ENCODE measurements at regions not wholly inside any gene's neighbourhood (a gene's known extent, or its start where the extent isn't known, plus 50 kb on each side); places are given as distances from the start of the nearest gene placed in this dataset.

DNA sequence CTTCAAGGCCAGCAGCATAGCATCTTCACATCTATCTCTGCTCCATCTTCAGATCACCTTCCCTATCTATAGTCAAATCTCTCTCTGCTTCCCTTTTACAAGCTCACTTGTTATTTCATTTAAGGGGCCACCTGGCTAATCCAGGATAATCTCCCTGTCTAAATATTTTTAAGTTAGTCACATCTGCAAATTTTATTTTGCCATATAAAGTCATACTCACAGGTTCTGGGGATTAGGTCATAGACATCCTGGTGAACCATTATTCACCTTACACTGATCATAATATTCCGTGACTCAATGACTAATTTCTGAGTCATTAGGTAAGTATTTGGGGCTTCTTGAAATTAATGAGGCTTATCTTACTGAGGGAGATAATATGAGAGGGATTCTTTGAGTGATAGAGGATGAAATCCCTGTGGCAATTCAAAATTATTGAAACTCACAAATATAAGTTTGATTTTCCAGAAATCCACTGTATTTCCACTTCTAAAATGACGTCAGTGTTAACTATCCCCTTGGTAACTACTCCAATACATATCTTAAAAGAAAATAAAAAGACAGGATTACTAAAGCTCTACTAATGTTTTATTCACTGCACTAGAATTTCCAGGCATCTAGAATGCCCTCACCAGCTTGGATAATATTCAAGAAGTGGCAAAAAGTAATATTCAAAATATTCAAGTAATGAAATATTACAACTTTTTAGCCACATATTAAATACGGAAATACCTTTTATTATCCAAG lies 93.7 kb upstream of the RBMS3 start:
- no peaks in the 10 kb centered on the region for H3K36me3 ChIP-seq
- H3K27ac ChIP-seq, result peak overlapping the region; percentile 93
- H3K4me3 ChIP-seq, result no peak overlapping the region
- no peaks in the 10 kb centered on the region for H3K27me3 ChIP-seq (replicated peaks)
- H3K9me3 ChIP-seq (replicated peaks), result no peaks in the 10 kb centered on the region
- peaks cover 48% of the 10 kb centered on the region for H3K4me1 ChIP-seq (replicated peaks)
- peak in 1 of 2 experiments; percentile 74 for DNase-seq (ENCODE audit: low read depth in 1 of 2, low spot score in 2 of 2)

DNA sequence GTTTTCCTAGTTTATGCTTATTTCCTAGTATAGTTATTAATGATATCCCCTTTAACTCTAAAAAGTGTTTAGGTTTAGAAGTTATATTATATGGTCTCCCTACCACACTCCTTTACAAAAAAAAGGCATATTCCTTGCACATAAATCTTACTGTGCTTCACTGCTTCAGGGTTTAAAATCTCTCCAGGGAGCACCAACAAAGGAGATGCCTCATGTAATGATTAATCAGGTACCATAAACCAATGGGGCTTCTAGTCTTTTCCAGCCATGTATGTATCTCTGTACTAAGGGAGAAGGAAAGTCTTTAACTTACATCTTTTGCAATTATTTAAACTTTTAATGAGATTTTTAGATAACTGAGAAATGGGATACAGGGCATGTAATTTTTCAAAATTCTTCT lies 91.5 kb upstream of the RBMS3 start:
- no peak overlapping the region for H3K27ac ChIP-seq
- H3K27me3 ChIP-seq (replicated peaks), result no peaks in the 10 kb centered on the region
- no peak for DNase-seq (ENCODE audit: low read depth in 1 of 2, low spot score in 2 of 2)
- no peaks in the 10 kb centered on the region for H3K9me3 ChIP-seq (replicated peaks)
- no peaks in the 10 kb centered on the region for H3K36me3 ChIP-seq
- H3K4me1 ChIP-seq (replicated peaks), result peaks cover 35% of the 10 kb centered on the region
- no peak overlapping the region for H3K4me3 ChIP-seq

DNA sequence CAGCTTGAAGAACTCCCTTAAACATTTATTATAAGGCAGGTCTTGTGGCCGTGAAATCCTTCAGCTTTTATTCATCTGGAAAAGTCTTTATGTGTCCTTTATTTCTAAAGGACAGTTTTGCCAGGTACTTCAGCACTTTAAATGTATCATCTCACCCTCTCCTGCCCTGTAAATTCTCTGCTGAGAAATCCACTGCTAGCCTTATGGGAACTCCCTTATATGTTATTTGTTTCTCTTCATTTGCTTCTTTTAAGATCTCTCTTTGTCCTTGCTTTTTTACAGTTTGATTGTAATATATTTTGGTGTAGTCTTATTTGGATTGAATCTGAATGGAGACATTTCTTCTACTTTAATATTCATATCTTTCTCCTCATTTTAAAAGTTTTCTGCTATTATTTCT lies 86.7 kb upstream of the RBMS3 start:
- Histone ChIP-seq H3K4me1 (replicated peaks) (no peaks in the 10 kb centered on the region), H3K9me3 (replicated peaks) (no peaks in the 10 kb centered on the region), H3K36me3 (no peaks in the 10 kb centered on the region), H3K27me3 (replicated peaks) (no peaks in the 10 kb centered on the region), H3K4me3 (no peak overlapping the region), H3K27ac (no peak overlapping the region)
- no peak for DNase-seq (ENCODE audit: low read depth in 1 of 2, low spot score in 2 of 2)

DNA sequence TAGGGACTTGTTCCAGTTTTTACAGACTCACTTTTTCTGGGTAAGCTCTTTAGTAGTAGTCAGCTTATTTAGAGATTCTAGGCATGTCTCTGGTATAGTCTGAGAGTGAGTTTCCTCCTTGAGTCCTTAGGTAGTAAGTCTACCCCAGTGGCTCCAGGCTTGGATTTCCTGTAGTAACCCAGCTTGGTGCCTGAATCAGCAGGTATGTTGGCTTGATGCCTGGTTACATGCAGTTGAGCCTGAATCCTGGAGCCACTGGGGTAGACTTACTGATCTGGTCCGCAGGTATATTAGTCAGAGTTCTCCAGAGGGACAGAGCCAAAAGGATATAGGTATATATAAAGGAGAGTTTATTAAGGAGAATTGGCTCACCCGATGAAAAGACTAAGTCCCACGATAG lies 85.8 kb upstream of the RBMS3 start:
- no peak overlapping the region for H3K27ac ChIP-seq
- H3K4me1 ChIP-seq (replicated peaks), result no peaks in the 10 kb centered on the region
- H3K9me3 ChIP-seq (replicated peaks), result no peaks in the 10 kb centered on the region
- H3K27me3 ChIP-seq (replicated peaks), result no peaks in the 10 kb centered on the region
- DNase-seq (ENCODE audit: low read depth in 1 of 2, low spot score in 2 of 2), result no peak
- no peak overlapping the region for H3K4me3 ChIP-seq
- no peaks in the 10 kb centered on the region for H3K36me3 ChIP-seq

DNA sequence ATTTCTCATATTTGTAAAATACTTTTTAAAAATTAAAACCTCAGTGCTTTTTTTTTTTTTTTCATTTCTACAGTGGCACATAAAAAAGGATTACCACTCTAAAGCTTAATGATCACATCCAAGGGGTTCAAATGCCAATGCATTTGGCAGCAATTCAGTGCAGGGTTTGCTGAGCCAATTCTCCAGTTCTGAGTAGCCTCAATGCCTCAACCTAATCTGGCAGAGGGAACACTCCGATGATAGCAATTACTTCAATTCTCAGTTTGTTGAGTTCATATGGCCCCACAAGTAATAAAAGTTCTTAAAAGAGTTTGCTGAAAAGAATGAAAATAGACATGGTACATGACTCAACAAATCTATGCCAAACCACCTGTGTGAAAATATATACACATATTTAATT lies 79.3 kb upstream of the RBMS3 start:
- H3K27ac ChIP-seq, result peak overlapping the region; percentile 51; the same call in 1 of the 2 replicates
- no peaks in the 10 kb centered on the region for H3K36me3 ChIP-seq
- H3K9me3 ChIP-seq (replicated peaks), result no peaks in the 10 kb centered on the region
- no peak overlapping the region for H3K4me3 ChIP-seq
- peaks cover 26% of the 10 kb centered on the region for H3K4me1 ChIP-seq (replicated peaks)
- H3K27me3 ChIP-seq (replicated peaks), result no peaks in the 10 kb centered on the region
- DNase-seq (ENCODE audit: low read depth in 1 of 2, low spot score in 2 of 2), result no peak

DNA sequence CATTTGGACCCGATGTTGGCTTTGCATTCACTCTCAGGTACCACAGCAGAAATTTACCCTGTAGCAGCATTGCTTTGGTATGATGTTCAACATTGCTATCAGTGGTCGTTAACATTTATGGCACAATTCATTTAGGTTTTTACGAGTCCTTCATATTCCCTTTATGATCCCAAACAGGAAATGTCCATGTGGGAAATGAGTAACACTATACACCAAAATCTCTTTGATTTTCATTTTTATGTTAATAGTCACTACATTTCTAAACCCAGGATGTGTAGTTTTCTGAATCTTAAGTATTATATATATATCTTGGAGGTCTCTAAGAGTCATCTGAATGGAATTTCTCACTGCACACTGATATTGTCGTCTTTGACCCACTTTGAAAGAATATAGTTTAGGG lies 78.5 kb upstream of the RBMS3 start:
- Histone ChIP-seq H3K4me1 (replicated peaks) (peaks cover 26% of the 10 kb centered on the region), H3K27me3 (replicated peaks) (no peaks in the 10 kb centered on the region), H3K4me3 (no peak overlapping the region), H3K9me3 (replicated peaks) (no peaks in the 10 kb centered on the region), H3K27ac (peak overlapping the region; percentile 51), H3K36me3 (no peaks in the 10 kb centered on the region)
- peak in 1 of 2 experiments; percentile 63 for DNase-seq (ENCODE audit: low read depth in 1 of 2, low spot score in 2 of 2)

DNA sequence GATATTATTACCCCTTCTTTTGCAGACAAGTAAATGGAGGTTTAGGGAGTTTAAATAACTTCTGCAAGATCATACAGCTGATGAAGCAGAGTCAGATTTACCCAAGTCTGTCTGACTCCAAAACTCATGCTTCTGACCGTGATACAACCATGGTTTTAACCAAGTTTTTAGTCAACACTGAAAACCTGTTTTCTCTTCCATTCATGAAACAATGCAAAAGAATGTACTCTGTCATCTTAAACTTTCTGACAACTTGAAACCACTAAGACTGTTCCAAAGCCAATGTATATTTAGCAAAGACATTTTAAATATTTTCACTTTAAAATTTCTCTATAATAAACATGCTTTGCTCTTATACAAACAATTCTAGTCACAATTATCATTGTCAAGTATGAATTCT lies 77.0 kb upstream of the RBMS3 start:
- Histone ChIP-seq H3K4me3 (no peak overlapping the region), H3K27ac (peak overlapping the region; percentile 37), H3K36me3 (no peaks in the 10 kb centered on the region), H3K27me3 (replicated peaks) (no peaks in the 10 kb centered on the region), H3K9me3 (replicated peaks) (no peaks in the 10 kb centered on the region), H3K4me1 (replicated peaks) (peaks cover 26% of the 10 kb centered on the region)
- peak in 1 of 2 experiments; percentile 12 for DNase-seq (ENCODE audit: low read depth in 1 of 2, low spot score in 2 of 2)

DNA sequence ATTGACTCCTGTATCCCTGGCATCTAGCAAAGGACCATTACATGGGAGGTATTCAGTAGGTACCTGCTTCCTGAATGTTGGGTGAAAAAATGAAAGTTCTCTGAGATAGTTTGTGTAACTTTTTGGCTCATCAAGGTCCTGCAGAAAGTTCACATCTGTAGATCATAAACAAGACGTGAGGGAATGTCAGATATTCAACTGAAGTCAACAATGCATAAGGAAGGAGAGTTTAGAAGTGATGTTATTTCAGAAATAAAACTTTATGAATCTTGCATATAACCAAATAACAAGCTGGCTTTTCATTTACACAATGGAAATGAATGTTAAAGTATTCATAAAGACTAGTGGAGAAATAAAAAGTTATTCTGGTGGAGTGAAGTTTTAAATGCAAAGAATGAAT lies 73.4 kb upstream of the RBMS3 start:
- Histone ChIP-seq H3K4me1 (replicated peaks) (peaks cover 18% of the 10 kb centered on the region), H3K27me3 (replicated peaks) (no peaks in the 10 kb centered on the region), H3K36me3 (no peaks in the 10 kb centered on the region), H3K4me3 (no peak overlapping the region), H3K27ac (no peak overlapping the region), H3K9me3 (replicated peaks) (no peaks in the 10 kb centered on the region)
- DNase-seq (ENCODE audit: low read depth in 1 of 2, low spot score in 2 of 2), result no peak

DNA sequence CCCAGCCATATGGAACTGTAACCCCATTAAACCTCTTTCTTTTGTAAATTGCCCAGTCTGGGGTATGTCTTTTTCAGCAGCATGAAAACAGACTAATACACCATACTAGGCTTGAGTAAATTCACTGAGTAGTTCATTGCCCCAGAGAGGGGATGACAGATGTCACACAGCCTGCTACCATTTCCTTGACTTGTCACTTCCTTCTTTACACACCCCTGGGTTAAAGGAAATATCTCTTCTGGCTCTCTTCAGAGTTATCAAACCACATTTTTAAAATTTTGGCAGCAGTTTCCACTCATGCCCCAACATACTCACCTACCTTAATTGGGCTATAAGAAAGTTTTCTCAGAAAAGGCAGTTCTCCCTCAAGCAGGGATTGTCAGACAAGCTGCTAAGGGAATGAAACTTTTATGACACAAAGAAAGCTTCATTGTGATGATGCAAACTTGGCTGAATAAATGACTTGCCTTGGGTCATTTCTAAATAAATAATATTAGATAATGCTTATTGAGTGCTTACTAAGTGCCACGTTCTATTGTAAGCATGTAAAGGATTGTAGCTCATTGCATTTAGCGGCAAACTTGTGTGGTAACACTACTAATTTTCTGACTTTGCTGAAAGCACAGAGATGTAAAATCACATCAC lies 68.0 kb upstream of the RBMS3 start:
- no peak overlapping the region for H3K4me3 ChIP-seq
- no peak overlapping the region for H3K27ac ChIP-seq
- DNase-seq (ENCODE audit: low read depth in 1 of 2, low spot score in 2 of 2), result no peak
- H3K4me1 ChIP-seq (replicated peaks), result no peaks in the 10 kb centered on the region
- no peaks in the 10 kb centered on the region for H3K9me3 ChIP-seq (replicated peaks)
- H3K36me3 ChIP-seq, result no peaks in the 10 kb centered on the region
- H3K27me3 ChIP-seq (replicated peaks), result no peaks in the 10 kb centered on the region

DNA sequence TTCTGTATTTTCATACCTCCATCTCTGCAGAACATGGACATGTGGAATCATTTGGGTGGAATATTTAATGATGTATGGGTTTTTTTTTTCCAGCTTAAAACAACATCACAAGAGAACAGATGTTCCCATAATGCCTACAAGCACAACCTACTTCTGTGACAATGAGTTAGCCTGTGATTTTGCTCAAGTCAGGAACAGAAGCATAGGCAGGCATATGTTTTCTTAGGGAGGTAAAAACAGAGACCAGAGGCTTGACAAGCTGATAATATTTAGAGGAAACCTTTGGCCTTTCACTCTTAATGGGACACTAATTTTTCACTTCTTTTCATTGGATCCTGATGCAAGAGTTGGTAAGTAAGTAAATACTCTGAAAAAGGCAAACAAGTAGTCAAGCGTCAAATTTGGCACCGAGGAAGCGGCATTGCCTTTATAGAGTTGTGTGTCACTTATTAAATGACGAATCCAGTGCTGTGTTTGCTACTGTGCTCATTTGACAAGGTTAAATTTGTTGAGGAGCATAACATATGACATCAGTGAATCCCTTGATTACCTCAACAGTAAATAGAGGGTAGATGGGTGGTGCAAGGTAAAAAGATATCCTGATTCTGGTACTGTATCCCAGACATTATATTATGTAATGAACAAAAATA lies 66.7 kb upstream of the RBMS3 start:
- H3K4me1 ChIP-seq (replicated peaks), result no peaks in the 10 kb centered on the region
- H3K4me3 ChIP-seq, result no peak overlapping the region
- no peak overlapping the region for H3K27ac ChIP-seq
- no peak for DNase-seq (ENCODE audit: low read depth in 1 of 2, low spot score in 2 of 2)
- no peaks in the 10 kb centered on the region for H3K27me3 ChIP-seq (replicated peaks)
- no peaks in the 10 kb centered on the region for H3K36me3 ChIP-seq
- H3K9me3 ChIP-seq (replicated peaks), result no peaks in the 10 kb centered on the region

DNA sequence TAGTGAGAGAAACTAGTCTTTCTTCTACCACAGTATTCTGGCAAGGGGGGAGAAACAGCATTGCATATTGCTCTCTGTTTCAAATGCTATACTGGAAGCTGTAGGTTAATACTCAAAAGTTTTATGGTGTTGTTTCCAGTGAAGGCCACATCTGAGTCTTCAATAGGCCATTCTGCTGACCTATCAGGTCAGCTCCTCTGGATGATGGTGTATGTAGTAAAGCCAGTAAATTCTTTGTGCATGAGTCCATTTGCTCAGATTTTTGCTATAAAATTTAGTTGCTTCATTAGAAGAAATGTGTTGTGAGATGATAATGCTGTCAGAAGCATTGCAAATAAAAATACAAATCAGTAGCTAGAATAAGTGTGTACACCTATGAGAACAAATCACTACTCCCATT lies 64.9 kb upstream of the RBMS3 start:
- no peaks in the 10 kb centered on the region for H3K4me1 ChIP-seq (replicated peaks)
- no peak for DNase-seq (ENCODE audit: low read depth in 1 of 2, low spot score in 2 of 2)
- H3K27ac ChIP-seq, result no peak overlapping the region
- H3K36me3 ChIP-seq, result no peaks in the 10 kb centered on the region
- no peaks in the 10 kb centered on the region for H3K27me3 ChIP-seq (replicated peaks)
- H3K4me3 ChIP-seq, result no peak overlapping the region
- H3K9me3 ChIP-seq (replicated peaks), result no peaks in the 10 kb centered on the region

DNA sequence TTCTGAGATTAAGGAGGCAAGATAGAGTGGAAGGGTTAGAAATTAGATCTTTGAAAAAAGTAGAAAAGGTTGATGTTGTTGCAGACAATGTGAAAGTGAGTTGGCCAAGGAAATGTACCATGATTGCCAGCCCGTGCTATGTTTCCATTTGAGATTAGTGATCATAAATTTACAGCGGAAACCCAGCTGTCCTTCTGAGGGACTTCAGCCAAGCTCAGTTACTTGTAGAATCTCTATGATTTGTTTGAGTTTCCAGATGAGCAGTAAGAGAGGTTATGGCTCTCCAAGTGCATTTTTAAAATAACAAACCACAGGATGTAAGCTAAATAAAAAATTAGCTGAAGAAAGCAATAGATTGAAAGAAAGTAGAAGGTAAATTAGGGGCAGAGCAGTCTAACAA lies 54.2 kb upstream of the RBMS3 start:
- no peaks in the 10 kb centered on the region for H3K9me3 ChIP-seq (replicated peaks)
- DNase-seq (ENCODE audit: low read depth in 1 of 2, low spot score in 2 of 2), result no peak
- no peaks in the 10 kb centered on the region for H3K36me3 ChIP-seq
- no peaks in the 10 kb centered on the region for H3K27me3 ChIP-seq (replicated peaks)
- no peak overlapping the region for H3K4me3 ChIP-seq
- no peak overlapping the region for H3K27ac ChIP-seq
- peaks cover 30% of the 10 kb centered on the region for H3K4me1 ChIP-seq (replicated peaks)

DNA sequence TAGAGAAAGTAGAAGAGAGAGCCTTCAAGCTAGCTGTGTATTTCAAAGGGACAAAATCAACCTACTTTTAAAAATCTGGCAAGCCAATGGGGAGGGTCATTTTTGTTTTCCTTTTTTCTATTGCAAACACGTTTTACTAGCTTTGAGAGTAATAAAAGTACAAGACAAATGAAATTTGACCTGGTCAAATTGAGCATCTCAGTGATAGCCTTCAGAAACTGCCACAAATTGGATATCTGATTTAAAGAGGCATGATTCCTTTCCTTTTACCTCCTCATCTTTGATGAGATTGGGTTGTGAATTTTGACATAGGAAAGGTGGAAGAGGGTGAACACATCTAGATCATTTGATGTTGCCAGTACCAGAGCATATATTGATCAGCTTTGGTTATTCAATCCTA lies 53.6 kb upstream of the RBMS3 start:
- H3K27ac ChIP-seq, result no peak overlapping the region
- no peaks in the 10 kb centered on the region for H3K27me3 ChIP-seq (replicated peaks)
- H3K4me1 ChIP-seq (replicated peaks), result peaks cover 36% of the 10 kb centered on the region
- H3K9me3 ChIP-seq (replicated peaks), result no peaks in the 10 kb centered on the region
- no peak for DNase-seq (ENCODE audit: low read depth in 1 of 2, low spot score in 2 of 2)
- no peak overlapping the region for H3K4me3 ChIP-seq
- no peaks in the 10 kb centered on the region for H3K36me3 ChIP-seq
